H1 (cell line): ENCODE measurements at regions not wholly inside any gene's neighbourhood (a gene's known extent, or its start where the extent isn't known, plus 50 kb on each side); places are given as distances from the start of the nearest gene placed in this dataset.

Experiments
- POLR2A ChIP-seq, 2 experiments: IDR thresholded peaks; 1 replicate in 1 of 2; 2 replicates in 1 of 2; pipeline ENCODE4 v1.6.1; 2011; ENCODE audit warnings: low read depth in 2 of 2, low read length in 2 of 2, mild to moderate bottlenecking in 2 of 2; ENCODE audit errors: control extremely low read depth in 1 of 2
- TBP ChIP-seq: IDR thresholded peaks from 2 replicates; pipeline ENCODE4 v1.6.1; 2011; ENCODE audit warnings: low read depth, low read length, improper control_type of control experiment

DNA sequence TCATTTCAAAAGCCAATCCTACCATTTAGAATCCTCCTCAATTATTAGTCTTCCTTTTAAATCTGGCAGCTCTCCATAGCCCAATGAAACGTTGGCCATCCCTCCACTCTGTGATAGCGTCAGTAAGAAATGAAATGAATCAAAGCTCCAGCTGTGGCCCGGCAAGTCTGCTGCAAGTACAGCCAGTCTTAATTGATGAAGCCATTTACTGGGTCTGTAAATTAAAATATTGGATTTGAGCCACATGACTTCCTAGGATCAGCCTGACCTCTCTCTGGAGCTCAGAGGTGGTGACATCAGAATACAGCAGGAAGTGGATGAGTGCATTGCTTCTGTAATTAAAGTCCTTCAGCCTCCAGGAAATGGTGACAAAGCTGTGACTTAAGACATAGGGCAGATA lies 347.0 kb upstream of the LMCD1 start (continued):
- TF ChIP-seq TBP = no peak
- no peak for TF ChIP-seq POLR2A (IDR thresholded peaks at IDR 0.05; ENCODE audit: control extremely low read depth in 1 of 2, low read depth in 2 of 2, low read length in 2 of 2)
